ENCODE measurements at regions not wholly inside any gene's neighbourhood (a gene's known extent, or its start where the extent isn't known, plus 50 kb on each side); places are given as distances from the start of the nearest gene placed in this dataset.

- no peaks in the 10 kb centered on the region for H4K20me1 ChIP-seq (ENCODE audit: control insufficient read depth, insufficient read depth, insufficient read length)
- no peak overlapping the region for H3K23ac ChIP-seq (ENCODE audit: insufficient read length, low read depth, low read length)
- Mint-ChIP-seq H3K4me1 (no peaks in the 10 kb centered on the region), H3K9me3 (no peaks in the 10 kb centered on the region), H3K27me3 (ENCODE audit: low read depth) (peaks cover 8% of the 10 kb centered on the region; the same call in 1 of the 2 replicates), H3K27ac (no peak overlapping the region), H3K4me3 (no peak overlapping the region), H3K36me3 (ENCODE audit: insufficient read depth in 1 of 3, low read depth in 3 of 3) (no peaks in the 10 kb centered on the region)
- H3K18ac ChIP-seq (ENCODE audit: insufficient read length, low read depth, low read length), result no peak overlapping the region
- H2AK5ac ChIP-seq (ENCODE audit: insufficient read length, low read length), result no peak overlapping the region
- no peaks in the 10 kb centered on the region for H3K79me1 ChIP-seq (ENCODE audit: insufficient read depth, low read depth, low read length, poor library complexity, severe bottlenecking)
- H4K5ac ChIP-seq (ENCODE audit: insufficient read length, low read depth, low read length), result no peak overlapping the region
- H3K56ac ChIP-seq (ENCODE audit: insufficient read length, low read depth, low read length), result no peak overlapping the region
- WGBS (ENCODE audit: extremely low coverage, insufficient read length, low lambda C conversion rate), result no CpG with 5 or more reads among the region's 4 CpGs
- no peak overlapping the region for H2BK12ac ChIP-seq (ENCODE audit: insufficient read length, low read depth, low read length)
- no peak overlapping the region for H3K27ac ChIP-seq (ENCODE audit: insufficient read length, low read depth, low read length)
- no peaks in the 10 kb centered on the region for H3K23me2 ChIP-seq (ENCODE audit: insufficient read length, low read depth, low read length, poor library complexity, severe bottlenecking)
- no peak overlapping the region for H3K4me2 ChIP-seq (ENCODE audit: insufficient read depth, insufficient read length, low read length)
- H3K27me3 ChIP-seq (ENCODE audit: insufficient read depth, low read length), result no peaks in the 10 kb centered on the region
- H3K14ac ChIP-seq (ENCODE audit: insufficient read depth, low read length), result no peak overlapping the region
- H4K8ac ChIP-seq (replicated peaks; ENCODE audit: insufficient read length, low read depth, low read length), result no peak overlapping the region
- no peak for DNase-seq
- no peak for TF ChIP-seq CTCF (conservative IDR thresholded peaks at IDR 0.05)
- no peaks in the 10 kb centered on the region for H3K79me2 ChIP-seq (ENCODE audit: insufficient read depth, low read length)
- no peak overlapping the region for H2AFZ ChIP-seq (ENCODE audit: low read length)
- no peak overlapping the region for H3T11ph ChIP-seq (ENCODE audit: low read length)
- no peak overlapping the region for H4K91ac ChIP-seq (ENCODE audit: insufficient read length, low read depth, low read length)
- H3K9ac ChIP-seq (ENCODE audit: extremely low read depth, insufficient read length, low read length), result no peak overlapping the region
- no peak overlapping the region for H2BK5ac ChIP-seq (ENCODE audit: insufficient read length, low read length)
- no peak overlapping the region for H2BK120ac ChIP-seq (ENCODE audit: low read depth, low read length, poor library complexity, severe bottlenecking)
- H2BK20ac ChIP-seq (ENCODE audit: low read depth, low read length, poor library complexity, severe bottlenecking), result no peak overlapping the region
- H3K9me3 ChIP-seq (ENCODE audit: control insufficient read depth, low read depth, low read length), result no peaks in the 10 kb centered on the region
- H3K4ac ChIP-seq (ENCODE audit: low read depth, low read length), result no peak overlapping the region
- H2BK15ac ChIP-seq (ENCODE audit: low read depth, low read length), result no peak overlapping the region
- H3K4me1 ChIP-seq (ENCODE audit: insufficient read depth, low read length), result no peaks in the 10 kb centered on the region
These were observed 104.4 kb upstream of the MAP9 start for GRCh38 chr4:155481150-155481549.

Measured in H9 (cell line).